ENCODE measurements at regions not wholly inside any gene's neighbourhood (a gene's known extent, or its start where the extent isn't known, plus 50 kb on each side); places are given as distances from the start of the nearest gene placed in this dataset.

GRCh38 chr12:75651342-75651695 is 139.9 kb upstream of the KRR1 start:
- TF ChIP-seq CTCF (IDR thresholded peaks at IDR 0.05) (no peak), POLR2A (IDR thresholded peaks at IDR 0.05) (no peak)

Data from heart left ventricle (tissue), 13 donors.